Mammary epithelial cell (primary cell): ENCODE measurements at regions not wholly inside any gene's neighbourhood (a gene's known extent, or its start where the extent isn't known, plus 50 kb on each side); places are given as distances from the start of the nearest gene placed in this dataset.

Experiments
- CTCF ChIP-seq, 2 donors: IDR thresholded peaks in 1 of 2; conservative IDR thresholded peaks in 1 of 2; 2 replicates each; pipeline ENCODE4 v1.5.1; 2011 to 2012; ENCODE audit warnings: inconsistent platforms in 2 of 2, low read length in 2 of 2, mild to moderate bottlenecking in 2 of 2, control low read depth in 1 of 2, low read depth in 1 of 2; ENCODE audit not compliant: insufficient read depth in 1 of 2; ENCODE audit errors: extremely low read depth in 1 of 2
- EZH2 ChIP-seq: IDR thresholded peaks from 2 replicates; pipeline ENCODE4 v1.6.1; 2012; ENCODE audit warnings: low read length, inconsistent platforms, borderline replicate concordance

GRCh38 chr20:60905919-60906318, 346.1 kb upstream of the CDH4 start:
- no peak for TF ChIP-seq CTCF (conservative IDR thresholded peaks at IDR 0.05 in 1 of 2, IDR thresholded peaks at IDR 0.05 in 1 of 2; ENCODE audit: extremely low read depth in 1 of 2, insufficient read depth in 1 of 2, low read depth in 1 of 2, low read length in 2 of 2)
- TF ChIP-seq EZH2: no peak
